H9 (cell line): ENCODE measurements at regions not wholly inside any gene's neighbourhood (a gene's known extent, or its start where the extent isn't known, plus 50 kb on each side); places are given as distances from the start of the nearest gene placed in this dataset.

ENCODE experiments used
- DNase-seq: peaks from one replicate; pipeline ENCODE4 v3.0.0-alpha.2; 2017
- H2AFZ ChIP-seq: one replicate; pipeline ENCODE4 v1.6.1; 2013; ENCODE audit warnings: mild to moderate bottlenecking, low read length, control low read depth, moderate library complexity
- H2AK5ac ChIP-seq: 2 replicates; pipeline ENCODE4 v1.6.1; 2013; ENCODE audit warnings: low read length, control low read depth, mixed read lengths; ENCODE audit not compliant: insufficient read length
- H2BK120ac ChIP-seq: one replicate; pipeline ENCODE4 v1.6.1; 2013; ENCODE audit warnings: low read depth, mild to moderate bottlenecking, low read length, control low read depth, inconsistent platforms; ENCODE audit not compliant: poor library complexity, severe bottlenecking
- H2BK12ac ChIP-seq: 2 replicates; pipeline ENCODE4 v1.6.1; 2013; ENCODE audit warnings: low read length, control low read depth, mixed read lengths, low read depth; ENCODE audit not compliant: insufficient read length
- H2BK15ac ChIP-seq: 2 replicates; pipeline ENCODE4 v1.6.1; 2013; ENCODE audit warnings: low read depth, low read length, control low read depth
- H2BK20ac ChIP-seq: one replicate; pipeline ENCODE4 v1.6.1; 2013; ENCODE audit warnings: low read depth, mild to moderate bottlenecking, low read length, control low read depth, inconsistent platforms; ENCODE audit not compliant: poor library complexity, severe bottlenecking
- H2BK5ac ChIP-seq: 2 replicates; pipeline ENCODE4 v1.6.1; 2013; ENCODE audit warnings: low read length, control low read depth, mixed read lengths; ENCODE audit not compliant: insufficient read length
- H3K14ac ChIP-seq: 2 replicates; pipeline ENCODE4 v1.6.1; 2013; ENCODE audit warnings: low read length, control low read depth; ENCODE audit not compliant: insufficient read depth
- H3K18ac ChIP-seq: 2 replicates; pipeline ENCODE4 v1.6.1; 2013; ENCODE audit warnings: low read depth, mild to moderate bottlenecking, mixed read lengths, low read length, control low read depth; ENCODE audit not compliant: insufficient read length
- H3K23ac ChIP-seq: 2 replicates; pipeline ENCODE4 v1.6.1; 2013; ENCODE audit warnings: low read length, control low read depth, mixed read lengths, low read depth; ENCODE audit not compliant: insufficient read length
- H3K23me2 ChIP-seq: 2 replicates; pipeline ENCODE4 v1.6.1; 2013; ENCODE audit warnings: low read depth, mild to moderate bottlenecking, mixed read lengths, low read length, control low read depth; ENCODE audit not compliant: insufficient read length, poor library complexity, severe bottlenecking
- H3K27ac ChIP-seq: 2 replicates; pipeline ENCODE4 v1.5.1; 2013; ENCODE audit warnings: low read length, control low read depth, mixed read lengths, low read depth; ENCODE audit not compliant: insufficient read length
- H3K27me3 ChIP-seq: 2 replicates; pipeline ENCODE4 v1.6.1; 2013; ENCODE audit warnings: low read length, control low read depth, inconsistent platforms; ENCODE audit not compliant: insufficient read depth
- H3K4ac ChIP-seq: 2 replicates; pipeline ENCODE4 v1.6.1; 2013; ENCODE audit warnings: low read depth, mild to moderate bottlenecking, control low read depth, inconsistent platforms, low read length, moderate library complexity
- H3K4me1 ChIP-seq: 2 replicates; pipeline ENCODE4 v1.6.1; 2013; ENCODE audit warnings: low read length, control low read depth, inconsistent platforms; ENCODE audit not compliant: insufficient read depth
- H3K4me2 ChIP-seq: 2 replicates; pipeline ENCODE4 v1.6.1; 2013; ENCODE audit warnings: low read length, control low read depth, mixed read lengths; ENCODE audit not compliant: insufficient read length, insufficient read depth
- H3K56ac ChIP-seq: 2 replicates; pipeline ENCODE4 v1.6.1; 2013; ENCODE audit warnings: low read depth, mild to moderate bottlenecking, mixed read lengths, low read length, control low read depth; ENCODE audit not compliant: insufficient read length
- H3K79me1 ChIP-seq: 2 replicates; pipeline ENCODE4 v1.6.1; 2013; ENCODE audit warnings: low read depth, mild to moderate bottlenecking, moderate library complexity, low read length, control low read depth, inconsistent platforms; ENCODE audit not compliant: insufficient read depth, poor library complexity, severe bottlenecking
- H3K79me2 ChIP-seq: 2 replicates; pipeline ENCODE4 v1.6.1; 2013; ENCODE audit warnings: low read length, control low read depth, inconsistent platforms; ENCODE audit not compliant: insufficient read depth
- H3K9ac ChIP-seq: 2 replicates; pipeline ENCODE4 v1.6.1; 2013; ENCODE audit warnings: low read length, control low read depth, mixed read lengths; ENCODE audit not compliant: insufficient read length; ENCODE audit errors: extremely low read depth
- H3K9me3 ChIP-seq: one replicate; pipeline ENCODE4 v1.6.1; 2013; ENCODE audit warnings: low read depth, low read length, inconsistent platforms; ENCODE audit not compliant: control insufficient read depth
- H3T11ph ChIP-seq: one replicate; pipeline ENCODE4 v1.6.1; 2013; ENCODE audit warnings: mild to moderate bottlenecking, low read length, control low read depth, inconsistent platforms
- H4K20me1 ChIP-seq: one replicate; pipeline ENCODE4 v1.6.1; 2013; ENCODE audit not compliant: control insufficient read depth, insufficient read length, insufficient read depth
- H4K5ac ChIP-seq: 2 replicates; pipeline ENCODE4 v1.6.1; 2013; ENCODE audit warnings: low read depth, mild to moderate bottlenecking, mixed read lengths, low read length, control low read depth; ENCODE audit not compliant: insufficient read length
- H4K8ac ChIP-seq: replicated peaks from 2 replicates; pipeline ENCODE4 v1.6.1; 2013; ENCODE audit warnings: low read length, control low read depth, mixed read lengths, low read depth; ENCODE audit not compliant: insufficient read length
- H4K91ac ChIP-seq: 2 replicates; pipeline ENCODE4 v1.6.1; 2013; ENCODE audit warnings: low read depth, mild to moderate bottlenecking, moderate library complexity, mixed read lengths, low read length, control low read depth; ENCODE audit not compliant: insufficient read length
- H3K27ac Mint-ChIP-seq, 3 experiments: 2 replicates in 2 of 3; 3 replicates in 1 of 3; pipeline ENCODE4 v1.8.0; 2020 to 2021; ENCODE audit warnings: mixed read lengths in 3 of 3, mild to moderate bottlenecking in 1 of 3, moderate library complexity in 1 of 3
- H3K27me3 Mint-ChIP-seq: 2 replicates; pipeline ENCODE4 v1.8.0; 2021; ENCODE audit warnings: low read depth, mild to moderate bottlenecking, moderate library complexity, mixed read lengths
- H3K36me3 Mint-ChIP-seq, 3 experiments: 2 replicates in 2 of 3; 3 replicates in 1 of 3; pipeline ENCODE4 v1.8.0; 2020 to 2021; ENCODE audit warnings: low read depth in 3 of 3, mixed read lengths in 3 of 3; ENCODE audit not compliant: insufficient read depth in 1 of 3
- H3K4me1 Mint-ChIP-seq, 2 experiments: 2 replicates each; pipeline ENCODE4 v1.8.0; 2020; ENCODE audit warnings: mixed read lengths in 2 of 2
- H3K4me3 Mint-ChIP-seq, 2 experiments: 2 replicates in 1 of 2; 3 replicates in 1 of 2; pipeline ENCODE4 v1.8.0; 2020 to 2021; ENCODE audit warnings: mild to moderate bottlenecking in 2 of 2, mixed read lengths in 2 of 2, moderate library complexity in 1 of 2
- H3K9me3 Mint-ChIP-seq, 2 experiments: 2 replicates in 1 of 2; 3 replicates in 1 of 2; pipeline ENCODE4 v1.8.0; 2020; ENCODE audit warnings: mild to moderate bottlenecking in 2 of 2, mixed read lengths in 2 of 2, moderate library complexity in 1 of 2
- CTCF ChIP-seq: fragments of 200-600 bp; sonication (generic); conservative IDR thresholded peaks from 3 replicates; pipeline ENCODE4 v1.8.0; 2021; ENCODE audit warnings: antibody characterized with exemption, mild to moderate bottlenecking
- WGBS: extraction: QIAGEN DNeasy Blood & Tissue Kit; methylation state at CpG from one replicate; pipeline ENCODE4 v1.1.7; 2013; ENCODE audit warnings: missing lambda C conversion rate, low lambda C conversion rate, mixed read lengths; ENCODE audit not compliant: insufficient read length; ENCODE audit errors: extremely low coverage; 5-methylcytosine and 5-hydroxymethylcytosine counted together

GRCh38 chr21:45339421-45340402 is 52.0 kb upstream of the POFUT2 start:
- H3K36me3 Mint-ChIP-seq = no peaks in the 10 kb centered on the region

More at GRCh38 chr21:45339421-45340402, 52.0 kb upstream of the POFUT2 start:
- Histone ChIP-seq H2BK20ac (no peak overlapping the region), H3K4ac (no peak overlapping the region), H3T11ph (no peak overlapping the region), H3K23me2 (no peaks in the 10 kb centered on the region), H3K79me2 (no peaks in the 10 kb centered on the region), H3K23ac (no peak overlapping the region), H3K4me2 (no peak overlapping the region), H4K8ac (no peak overlapping the region), H3K27me3 (no peaks in the 10 kb centered on the region), H3K27ac (no peak overlapping the region), H2BK12ac (no peak overlapping the region), H2BK15ac (no peak overlapping the region), H2BK5ac (no peak overlapping the region), H4K20me1 (no peaks in the 10 kb centered on the region), H3K79me1 (no peaks in the 10 kb centered on the region), H4K91ac (no peak overlapping the region), H3K9ac (peak overlapping the region; percentile 39), H2AFZ (no peak overlapping the region), H3K4me1 (no peaks in the 10 kb centered on the region), H2BK120ac (no peak overlapping the region), H3K56ac (no peak overlapping the region), H3K9me3 (no peaks in the 10 kb centered on the region), H4K5ac (no peak overlapping the region), H3K14ac (no peak overlapping the region), H2AK5ac (no peak overlapping the region), H3K18ac (no peak overlapping the region)
- Mint-ChIP-seq H3K27me3 (peaks cover 19% of the 10 kb centered on the region), H3K27ac (no peak overlapping the region), H3K4me1 (peaks cover 12 to 15% of the 10 kb centered on the region in 2 experiments), H3K4me3 (no peak overlapping the region), H3K9me3 (peaks cover 5 to 9% of the 10 kb centered on the region in 2 experiments; a peak in 4 of 5 replicates)
- DNase-seq = no peak
- no peak for TF ChIP-seq CTCF
- WGBS = no CpG with 5 or more reads among the region's 19 CpGs
